Glutamatergic neuron (in vitro differentiated cells): ENCODE measurements at regions not wholly inside any gene's neighbourhood (a gene's known extent, or its start where the extent isn't known, plus 50 kb on each side); places are given as distances from the start of the nearest gene placed in this dataset.

ENCODE experiments used
- DNase-seq: peaks from one replicate; pipeline ENCODE4 v3.0.0; 2022
- H3K27ac Mint-ChIP-seq: one replicate; pipeline ENCODE4 v1.8.0; 2020; ENCODE audit warnings: mild to moderate bottlenecking, mixed read lengths, inconsistent platforms; ENCODE audit not compliant: unreplicated experiment
- H3K27me3 Mint-ChIP-seq: one replicate; pipeline ENCODE4 v1.8.0; 2020; ENCODE audit warnings: mild to moderate bottlenecking, moderate library complexity, mixed read lengths, inconsistent platforms; ENCODE audit not compliant: unreplicated experiment
- H3K36me3 Mint-ChIP-seq: one replicate; pipeline ENCODE4 v1.8.0; 2020; ENCODE audit warnings: mild to moderate bottlenecking, mixed read lengths, inconsistent platforms; ENCODE audit not compliant: unreplicated experiment
- H3K4me1 Mint-ChIP-seq: one replicate; pipeline ENCODE4 v1.8.0; 2020; ENCODE audit warnings: mild to moderate bottlenecking, low read depth, mixed read lengths, inconsistent platforms; ENCODE audit not compliant: unreplicated experiment
- H3K4me3 Mint-ChIP-seq: one replicate; pipeline ENCODE4 v1.8.0; 2020; ENCODE audit warnings: mild to moderate bottlenecking, mixed read lengths, inconsistent platforms; ENCODE audit not compliant: unreplicated experiment
- H3K9me3 Mint-ChIP-seq: one replicate; pipeline ENCODE4 v1.8.0; 2020; ENCODE audit warnings: mild to moderate bottlenecking, moderate library complexity, mixed read lengths, inconsistent platforms; ENCODE audit not compliant: unreplicated experiment
- TF ChIP-seq, protein P1 (sequence below): fragments of 200-600 bp; sonication (generic); IDR thresholded peaks from one replicate; pipeline ENCODE4 v1.5.0; 2021; ENCODE audit not compliant: partially characterized antibody, unreplicated experiment

DNA sequence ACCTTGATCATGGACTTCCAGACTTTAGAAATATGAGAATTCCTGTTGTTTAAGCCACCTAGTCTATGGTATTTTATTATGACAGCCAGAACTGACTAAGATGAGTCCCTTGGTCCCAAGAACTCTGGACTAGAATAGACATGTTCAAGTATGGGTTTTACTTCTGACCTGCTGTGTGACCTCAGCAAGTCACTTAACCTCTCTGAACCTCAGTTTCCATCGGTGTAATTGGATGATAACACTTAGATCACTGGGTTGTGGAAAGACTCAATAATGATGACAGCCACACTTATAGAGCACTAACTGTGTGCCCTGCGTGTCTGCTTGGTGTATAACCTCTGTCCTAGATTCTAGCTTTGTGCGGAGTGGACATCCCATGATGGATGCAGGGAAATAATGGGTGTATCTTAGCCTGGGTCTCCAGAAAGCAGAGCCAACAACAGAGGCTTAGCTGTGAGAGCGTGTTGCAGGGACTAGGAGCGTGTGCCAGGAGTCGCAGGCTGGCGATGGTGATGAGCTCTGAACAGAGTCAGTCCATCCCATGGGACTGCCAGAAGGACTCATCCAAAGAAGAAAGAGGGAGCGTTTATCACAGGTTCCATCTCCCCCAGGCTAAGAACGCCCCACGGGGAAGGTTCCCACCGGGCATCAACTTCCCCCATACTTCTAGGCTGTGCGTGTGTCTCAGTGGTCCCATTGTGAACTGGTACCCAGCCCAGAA lies 93.2 kb upstream of the TP53I11 start:
- Mint-ChIP-seq H3K36me3 (peaks cover 6% of the 10 kb centered on the region), H3K4me1 (peaks cover 40% of the 10 kb centered on the region), H3K9me3 (peaks cover 9% of the 10 kb centered on the region), H3K27ac (no peak overlapping the region), H3K4me3 (no peak overlapping the region), H3K27me3 (peaks cover 6% of the 10 kb centered on the region)
- no peak for DNase-seq
- TF ChIP-seq, protein P1, sequence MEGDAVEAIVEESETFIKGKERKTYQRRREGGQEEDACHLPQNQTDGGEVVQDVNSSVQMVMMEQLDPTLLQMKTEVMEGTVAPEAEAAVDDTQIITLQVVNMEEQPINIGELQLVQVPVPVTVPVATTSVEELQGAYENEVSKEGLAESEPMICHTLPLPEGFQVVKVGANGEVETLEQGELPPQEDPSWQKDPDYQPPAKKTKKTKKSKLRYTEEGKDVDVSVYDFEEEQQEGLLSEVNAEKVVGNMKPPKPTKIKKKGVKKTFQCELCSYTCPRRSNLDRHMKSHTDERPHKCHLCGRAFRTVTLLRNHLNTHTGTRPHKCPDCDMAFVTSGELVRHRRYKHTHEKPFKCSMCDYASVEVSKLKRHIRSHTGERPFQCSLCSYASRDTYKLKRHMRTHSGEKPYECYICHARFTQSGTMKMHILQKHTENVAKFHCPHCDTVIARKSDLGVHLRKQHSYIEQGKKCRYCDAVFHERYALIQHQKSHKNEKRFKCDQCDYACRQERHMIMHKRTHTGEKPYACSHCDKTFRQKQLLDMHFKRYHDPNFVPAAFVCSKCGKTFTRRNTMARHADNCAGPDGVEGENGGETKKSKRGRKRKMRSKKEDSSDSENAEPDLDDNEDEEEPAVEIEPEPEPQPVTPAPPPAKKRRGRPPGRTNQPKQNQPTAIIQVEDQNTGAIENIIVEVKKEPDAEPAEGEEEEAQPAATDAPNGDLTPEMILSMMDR: no peak

GRCh38 chr11:45045683-45046471 lies 95.2 kb upstream of the TP53I11 start:
- Mint-ChIP-seq H3K36me3 (no peaks in the 10 kb centered on the region), H3K4me3 (no peak overlapping the region), H3K27me3 (peaks cover 9% of the 10 kb centered on the region), H3K4me1 (peaks cover 57% of the 10 kb centered on the region), H3K27ac (no peak overlapping the region), H3K9me3 (peaks cover 14% of the 10 kb centered on the region)
- TF ChIP-seq, protein P1: no peak
- DNase-seq: no peak

GRCh38 chr11:45048313-45048841 lies 97.7 kb upstream of the TP53I11 start:
- peak overlapping the region; percentile 95 for H3K27ac Mint-ChIP-seq
- H3K4me1 Mint-ChIP-seq: peaks cover 57% of the 10 kb centered on the region
- H3K27me3 Mint-ChIP-seq: peaks cover 14% of the 10 kb centered on the region
- peaks cover 14% of the 10 kb centered on the region for H3K9me3 Mint-ChIP-seq
- H3K4me3 Mint-ChIP-seq: peak overlapping the region; percentile 48
- no peaks in the 10 kb centered on the region for H3K36me3 Mint-ChIP-seq
- no peak for DNase-seq
- TF ChIP-seq, protein P1: no peak

GRCh38 chr11:45048870-45049691 lies 97.4 kb upstream of the PRDM11 start:
- peaks cover 60% of the 10 kb centered on the region for H3K4me1 Mint-ChIP-seq
- peak; percentile 69 for DNase-seq
- H3K27me3 Mint-ChIP-seq: peaks cover 14% of the 10 kb centered on the region
- no peaks in the 10 kb centered on the region for H3K36me3 Mint-ChIP-seq
- H3K27ac Mint-ChIP-seq: peak overlapping the region; percentile 95
- H3K4me3 Mint-ChIP-seq: peak overlapping the region; percentile 48
- TF ChIP-seq, protein P1: no peak
- H3K9me3 Mint-ChIP-seq: peaks cover 14% of the 10 kb centered on the region
